Retinal pigment epithelial cell (primary cell): ENCODE measurements at regions not wholly inside any gene's neighbourhood (a gene's known extent, or its start where the extent isn't known, plus 50 kb on each side); places are given as distances from the start of the nearest gene placed in this dataset.

Experiments used
- DNase-seq: peaks from one replicate; pipeline ENCODE4 v3.0.0-alpha.2; 2010; ENCODE audit warnings: low read depth
- H3K4me3 ChIP-seq: 2 replicates; pipeline ENCODE4 v1.5.1; 2011; ENCODE audit warnings: mild to moderate bottlenecking, low read length, control low read depth, moderate library complexity
- CTCF ChIP-seq: conservative IDR thresholded peaks from 2 replicates; pipeline ENCODE4 v1.5.1; 2011; ENCODE audit warnings: low read depth, low read length, control low read depth, inconsistent platforms

- no peak overlapping the region for H3K4me3 ChIP-seq
- TF ChIP-seq CTCF = no peak
- no peak for DNase-seq
Observed at GRCh38 chrX:4249401-4249800, 536.0 kb upstream of the PRKX start.

- no peak for TF ChIP-seq CTCF
- no peak overlapping the region for H3K4me3 ChIP-seq
- no peak for DNase-seq
Observed at GRCh38 chrX:4243759-4244158, 530.3 kb upstream of the PRKX start.

DNA sequence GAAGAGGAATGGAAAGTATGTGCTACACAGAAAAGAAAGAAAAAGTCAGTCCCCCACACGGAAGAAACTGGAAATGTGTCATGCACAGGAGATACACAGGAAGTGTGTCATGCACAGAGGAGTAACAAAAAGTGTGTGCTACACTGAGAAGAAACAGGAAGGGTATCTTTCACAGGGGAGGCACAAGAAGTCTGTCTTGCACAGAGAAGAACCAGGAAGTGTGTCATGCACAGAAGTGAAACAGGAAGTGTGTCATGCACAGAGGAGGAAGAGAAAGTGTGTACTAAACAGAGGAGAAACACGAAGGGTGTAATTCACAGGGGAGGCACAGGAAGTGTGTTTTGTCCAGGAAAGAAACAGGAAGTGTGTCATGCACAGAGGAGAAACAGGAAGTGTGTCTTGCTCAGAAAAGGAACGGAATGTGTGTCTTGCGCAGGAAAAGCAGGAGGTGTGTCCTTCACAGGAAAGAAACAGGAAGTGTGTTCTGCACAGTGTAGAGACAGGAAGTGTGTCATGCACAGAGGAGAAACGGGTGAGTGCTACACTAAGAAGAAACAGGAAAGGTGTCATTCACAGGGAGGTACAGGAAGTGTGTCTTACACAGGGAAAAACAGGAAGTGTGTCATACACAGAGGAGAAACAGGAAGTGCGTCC, 527.2 kb upstream of the PRKX start:
- no peak for TF ChIP-seq CTCF
- no peak for DNase-seq
- no peak overlapping the region for H3K4me3 ChIP-seq

GRCh38 chrX:4239650-4240540, 526.4 kb upstream of the PRKX start:
- no peak for TF ChIP-seq CTCF
- no peak overlapping the region for H3K4me3 ChIP-seq
- DNase-seq = no peak

- H3K4me3 ChIP-seq = no peak overlapping the region
- no peak for DNase-seq
- TF ChIP-seq CTCF = no peak
Observed at GRCh38 chrX:4238916-4239315, 525.5 kb upstream of the PRKX start.

GRCh38 chrX:4225086-4225485, 511.6 kb upstream of the PRKX start:
- TF ChIP-seq CTCF = no peak
- no peak for DNase-seq

DNA sequence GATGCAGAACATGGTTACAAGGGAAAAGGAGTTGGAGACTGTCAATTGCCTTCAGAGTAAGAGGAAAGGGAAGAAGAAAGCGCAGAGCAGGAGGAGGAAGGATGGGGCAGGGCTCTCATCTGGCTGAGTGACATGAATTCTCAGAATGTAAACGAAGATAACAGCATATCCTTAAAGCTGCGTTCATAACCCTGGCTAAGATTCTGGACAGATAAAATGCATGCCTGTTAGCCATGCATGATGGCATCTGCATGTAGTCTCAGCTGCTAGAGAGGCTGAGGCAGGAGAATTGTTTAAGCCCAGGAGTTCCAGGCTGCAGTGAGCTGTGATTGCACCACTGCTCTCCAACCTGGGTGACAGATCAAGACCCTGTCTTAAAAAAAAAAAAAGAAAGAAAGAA, 493.5 kb upstream of the PRKX start:
- TF ChIP-seq CTCF = no peak
- H3K4me3 ChIP-seq = no peak overlapping the region
- DNase-seq = no peak

More at GRCh38 chrX:4225086-4225485, 511.6 kb upstream of the PRKX start:
- no peak overlapping the region for H3K4me3 ChIP-seq
